Renal cortical epithelial cell (primary cell): ENCODE measurements at regions not wholly inside any gene's neighbourhood (a gene's known extent, or its start where the extent isn't known, plus 50 kb on each side); places are given as distances from the start of the nearest gene placed in this dataset.
A peak's percentile ranks its signal among the peaks of the same experiment; 100 is the strongest.

Source experiments
- DNase-seq: peaks from one replicate; pipeline ENCODE4 v3.0.0-alpha.2; 2011; ENCODE audit warnings: low read depth

DNA sequence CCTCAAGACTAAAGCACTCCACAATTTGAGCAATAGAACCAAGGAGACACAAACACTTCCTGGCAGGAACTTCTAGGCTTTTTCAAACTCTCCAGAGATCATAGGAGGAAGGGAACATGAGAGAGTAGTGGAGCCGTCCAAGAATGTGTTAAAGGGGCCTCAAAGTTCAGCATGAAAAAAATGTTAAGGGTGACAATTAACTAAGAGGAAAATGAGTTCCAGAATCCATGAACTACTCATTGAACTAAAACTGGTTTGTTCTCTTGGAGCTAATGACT, 122.0 kb downstream of the WIF1 start:
- peak; percentile 11 for DNase-seq
